NCI-H1417 treated with DMSO at 0.1 percent for 48 hours (cell line): ENCODE measurements at regions not wholly inside any gene's neighbourhood (a gene's known extent, or its start where the extent isn't known, plus 50 kb on each side); places are given as distances from the start of the nearest gene placed in this dataset.

Source experiments
- DNase-seq: peaks from one replicate; lab custom pipeline; 2025; lab: John Stamatoyannopoulos, UW

DNA sequence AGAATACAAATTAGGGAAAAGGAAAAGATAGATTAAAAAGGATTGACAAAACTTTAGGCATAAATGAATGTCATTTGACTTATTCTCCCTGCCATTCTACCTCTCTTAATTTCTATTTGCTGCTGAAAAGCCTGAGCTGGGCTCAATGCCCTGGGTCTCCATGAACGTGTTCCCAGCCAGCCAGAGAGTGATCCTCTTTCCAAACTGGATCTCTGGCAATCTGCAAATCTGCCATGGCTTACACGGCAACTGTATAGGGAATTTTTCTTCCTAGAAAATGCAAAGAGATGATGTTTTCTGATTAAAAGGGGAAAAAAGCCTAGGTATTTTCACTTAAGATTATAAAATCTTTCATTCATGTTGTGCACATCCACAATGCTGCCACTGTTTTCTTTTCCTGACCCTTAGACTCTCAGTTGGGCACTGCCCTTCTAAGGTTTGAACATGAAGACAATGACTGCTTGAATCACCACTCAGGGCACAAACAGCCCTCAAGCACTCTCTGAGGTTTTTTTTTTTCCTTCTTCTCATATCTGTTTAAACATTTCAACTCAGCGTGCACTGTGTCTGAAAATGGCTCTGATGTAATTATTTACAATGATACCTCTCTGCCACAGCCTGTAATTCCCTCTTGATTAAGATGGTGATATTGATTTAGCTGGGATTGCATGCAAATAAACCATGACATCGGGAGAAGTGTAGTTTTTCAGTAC, 60.3 kb downstream of the DACT1 start:
- DNase-seq: peak; percentile 65

DNA sequence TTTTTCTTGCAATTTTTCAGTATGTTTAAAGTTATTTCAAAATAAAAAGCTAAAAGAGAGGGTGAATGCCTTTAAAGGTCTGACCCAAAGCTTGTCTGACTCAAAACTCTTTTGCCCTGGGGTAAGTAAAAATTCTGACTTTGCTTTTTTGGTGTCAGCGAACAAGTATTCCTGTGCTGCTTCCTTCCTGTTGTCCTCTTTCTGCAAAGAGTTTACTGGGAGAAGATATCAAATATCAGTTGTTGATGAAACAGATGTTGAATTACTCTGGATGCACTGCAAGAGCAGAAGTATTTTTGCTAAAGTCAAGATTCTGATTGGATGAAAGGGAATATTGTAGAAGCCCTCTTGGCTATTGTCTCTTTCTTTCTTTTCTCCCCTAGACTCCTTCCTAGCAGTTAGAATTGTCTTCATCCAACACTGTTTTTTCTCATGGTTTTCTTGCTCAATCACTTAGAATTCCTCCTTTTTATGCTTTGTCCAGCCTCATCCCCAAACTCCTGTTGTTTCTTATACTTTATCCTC, 62.0 kb downstream of the DACT1 start:
- DNase-seq: no peak

DNA sequence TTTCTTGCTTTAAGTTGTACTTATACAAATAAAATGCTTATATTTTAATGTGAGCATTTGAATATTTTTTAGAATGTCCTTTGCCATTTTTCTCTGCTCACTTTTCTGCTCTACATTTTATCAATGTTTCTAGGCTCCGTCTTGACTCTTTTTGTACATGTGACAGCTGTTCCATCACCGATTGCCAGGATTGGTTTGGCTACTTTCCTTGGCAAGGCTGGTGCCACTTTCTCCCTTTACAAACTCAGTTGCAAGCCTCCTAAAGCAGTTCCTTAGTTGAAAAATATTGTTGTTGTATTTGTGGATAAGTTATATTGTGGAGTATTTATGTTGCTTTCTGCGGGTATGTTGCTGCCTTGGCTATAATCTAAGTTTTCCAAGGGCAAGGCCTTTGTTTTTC, 63.4 kb downstream of the DACT1 start:
- no peak for DNase-seq

DNA sequence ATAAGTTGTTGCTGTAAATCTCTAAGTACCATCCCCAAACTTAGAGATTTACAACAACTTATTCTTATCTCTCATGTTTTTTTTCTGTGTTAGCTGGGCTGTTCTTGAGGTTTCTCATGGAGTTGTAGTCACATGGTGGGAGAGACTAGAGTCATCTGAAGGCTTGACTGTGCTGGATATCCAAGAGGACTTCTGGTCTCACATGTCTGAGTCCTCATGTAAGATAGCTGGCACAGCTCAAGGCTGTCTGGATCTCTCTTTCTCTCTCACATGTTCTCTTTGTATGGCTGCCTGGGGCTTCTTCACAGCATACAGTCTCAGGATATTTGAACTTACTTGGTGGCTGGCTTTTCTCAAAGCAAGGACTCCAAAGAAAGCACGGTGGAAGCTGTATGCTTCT, 63.8 kb downstream of the DACT1 start:
- no peak for DNase-seq

DNA sequence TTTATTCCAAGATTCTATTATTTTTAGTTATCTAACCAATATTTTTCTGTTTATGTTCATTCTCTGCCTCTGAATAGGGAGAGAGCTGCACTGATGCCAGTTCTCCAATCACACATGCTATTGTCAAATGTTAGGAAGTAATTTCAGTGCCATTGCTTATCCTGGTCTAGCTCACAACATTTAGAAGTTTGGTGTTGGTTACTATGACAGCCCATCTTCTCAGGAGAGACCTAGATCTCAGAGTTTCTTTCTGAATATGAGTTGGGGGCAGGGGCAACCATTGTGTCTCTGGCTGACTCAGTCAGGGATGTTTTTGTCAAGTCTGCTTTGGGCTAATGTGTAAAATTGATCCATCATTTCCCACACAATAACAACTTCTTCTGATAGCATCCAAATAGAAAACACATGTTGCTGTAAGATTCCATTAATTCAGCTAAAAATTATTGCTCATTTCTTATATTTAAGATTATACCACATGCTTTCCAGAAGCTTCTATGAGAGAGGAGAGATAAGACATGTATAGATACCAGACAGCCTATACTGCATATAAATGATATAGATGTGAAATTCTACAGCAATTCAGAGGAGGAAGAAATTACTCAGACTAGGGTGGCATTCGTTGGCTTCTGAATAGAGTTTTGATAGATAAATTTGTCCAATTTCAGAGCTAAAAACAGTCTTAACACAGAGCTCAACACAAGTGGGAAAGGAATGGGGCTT, 64.8 kb downstream of the DACT1 start:
- no peak for DNase-seq

DNA sequence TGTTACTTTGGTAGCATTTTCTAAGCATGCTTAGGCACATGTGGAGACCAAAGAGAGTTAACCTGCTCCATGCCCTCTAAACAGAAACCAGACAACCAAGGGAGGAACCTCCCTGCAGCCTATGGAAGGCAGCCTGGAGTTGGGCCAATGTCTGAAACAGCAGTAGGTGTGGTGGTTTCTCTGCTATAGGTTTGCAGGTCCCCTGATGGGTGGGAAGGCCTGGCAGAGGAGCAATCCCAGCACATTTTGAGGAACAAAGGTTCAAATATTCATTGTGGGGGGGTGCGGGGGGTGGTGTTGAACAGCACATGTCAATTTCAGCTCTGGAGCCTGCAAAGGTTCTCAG, 65.4 kb downstream of the DACT1 start:
- no peak for DNase-seq

DNA sequence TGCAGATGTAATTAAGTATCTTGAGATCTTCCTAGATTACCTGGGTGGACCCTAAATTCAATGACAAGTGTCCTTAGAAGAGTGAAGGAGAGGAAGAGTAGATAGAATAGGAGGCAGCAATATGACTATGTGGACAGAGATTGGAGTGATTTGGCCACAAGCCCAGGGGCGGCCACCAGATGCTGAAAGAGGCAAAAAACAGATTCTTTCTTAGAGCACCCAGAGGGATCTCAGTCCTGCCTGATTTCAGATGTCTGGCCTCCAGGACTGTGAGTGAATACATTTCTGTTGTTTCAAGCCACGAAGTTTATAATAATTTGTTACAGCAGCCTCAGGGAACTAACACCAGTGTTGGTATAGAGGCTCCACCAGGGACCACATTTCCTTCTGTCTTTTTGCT, 67.3 kb downstream of the DACT1 start:
- DNase-seq: no peak

DNA sequence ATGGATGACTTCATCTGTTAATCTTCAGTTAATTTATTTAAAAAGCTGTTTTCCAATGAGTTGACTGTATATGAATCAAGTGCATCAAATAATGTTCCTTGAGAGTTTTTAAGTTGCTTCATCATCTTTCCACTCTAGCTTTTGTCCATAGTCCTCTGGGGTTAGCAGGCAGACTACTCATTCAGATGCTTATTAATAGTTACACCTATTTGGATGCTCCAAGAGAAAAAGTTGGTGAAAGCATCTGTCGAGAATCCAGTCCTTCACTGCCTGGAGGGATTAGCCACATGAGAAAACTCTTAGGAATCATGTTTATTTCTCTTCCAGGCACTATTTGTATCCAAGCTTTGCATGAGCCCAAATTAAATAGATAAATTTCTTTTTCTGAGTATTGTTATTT, 70.2 kb downstream of the DACT1 start:
- no peak for DNase-seq

DNA sequence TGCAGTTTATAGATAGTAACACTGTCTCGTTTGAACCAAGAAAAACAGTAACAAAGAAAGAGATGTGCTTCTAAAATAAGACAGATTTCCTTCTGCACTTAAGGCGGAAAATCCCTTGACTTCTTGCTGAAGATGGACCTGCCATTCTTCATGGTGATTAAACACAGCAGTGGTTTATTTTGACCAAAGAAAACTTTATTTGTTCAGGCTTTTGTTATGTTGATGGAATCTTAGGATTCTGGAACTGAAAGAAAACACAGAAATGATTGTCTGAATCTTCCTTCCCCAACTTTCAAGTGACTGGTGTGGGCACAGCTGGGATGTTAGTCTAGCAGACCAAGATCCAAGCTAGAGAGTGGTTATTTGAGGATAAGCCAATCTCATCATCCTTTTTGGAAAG, 72.2 kb downstream of the DACT1 start:
- no peak for DNase-seq

DNA sequence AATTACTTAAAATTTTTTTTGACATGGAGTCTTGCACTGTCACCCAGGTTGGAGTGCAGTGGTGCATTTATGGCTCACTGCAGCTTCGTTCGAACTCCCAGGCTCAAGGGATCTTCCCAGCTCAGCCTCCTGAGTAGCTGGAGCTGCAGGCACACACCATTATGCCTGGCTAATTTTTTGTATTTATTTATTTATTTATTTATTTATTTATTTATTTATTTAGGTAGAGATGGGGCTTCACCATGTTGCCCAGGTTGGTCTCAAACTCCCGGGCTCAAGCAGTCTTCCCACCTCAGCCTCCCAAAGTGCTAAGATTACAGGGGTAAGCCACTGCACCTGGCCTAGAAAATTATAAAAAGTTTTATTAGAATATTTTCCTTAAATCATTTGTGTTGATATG, 73.6 kb downstream of the DACT1 start:
- DNase-seq: no peak

DNA sequence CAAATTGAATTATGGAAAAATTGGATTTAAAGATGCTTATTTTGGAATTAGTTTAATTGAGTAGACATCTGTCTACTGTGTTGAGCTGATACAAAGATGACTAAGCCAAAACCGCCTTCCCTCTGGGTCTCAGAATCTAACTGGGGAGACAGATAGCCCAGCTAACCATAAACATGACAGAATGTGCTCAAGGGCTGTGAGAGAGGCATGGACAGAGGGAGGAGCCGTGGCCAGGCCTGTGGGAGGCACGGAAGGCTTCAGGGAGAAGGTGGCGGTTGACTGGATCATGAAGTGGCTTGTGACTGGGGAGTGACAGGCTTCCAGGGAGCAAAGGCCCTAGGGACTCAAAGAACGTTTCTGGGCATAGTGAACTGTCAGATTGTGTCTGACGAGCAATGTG, 74.6 kb downstream of the DACT1 start:
- no peak for DNase-seq

DNA sequence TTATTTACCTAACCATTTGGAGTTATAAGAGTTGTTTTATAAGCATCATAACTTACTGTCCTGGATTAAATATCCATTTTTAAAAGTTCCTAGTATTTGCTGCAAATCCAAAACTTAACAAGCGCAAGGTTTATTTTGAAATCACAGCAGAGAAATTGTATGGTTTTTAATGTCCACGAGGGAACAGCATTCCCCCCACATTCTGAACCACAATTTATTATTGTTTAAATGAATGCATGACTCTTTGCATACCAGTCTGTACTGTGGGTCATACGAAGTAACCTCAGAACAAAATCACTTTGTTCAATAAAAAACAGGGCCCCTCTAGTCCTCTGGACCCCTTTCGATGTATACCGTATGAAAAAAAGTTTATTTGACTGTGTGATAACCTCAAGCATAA, 75.9 kb downstream of the DACT1 start:
- DNase-seq: no peak

DNA sequence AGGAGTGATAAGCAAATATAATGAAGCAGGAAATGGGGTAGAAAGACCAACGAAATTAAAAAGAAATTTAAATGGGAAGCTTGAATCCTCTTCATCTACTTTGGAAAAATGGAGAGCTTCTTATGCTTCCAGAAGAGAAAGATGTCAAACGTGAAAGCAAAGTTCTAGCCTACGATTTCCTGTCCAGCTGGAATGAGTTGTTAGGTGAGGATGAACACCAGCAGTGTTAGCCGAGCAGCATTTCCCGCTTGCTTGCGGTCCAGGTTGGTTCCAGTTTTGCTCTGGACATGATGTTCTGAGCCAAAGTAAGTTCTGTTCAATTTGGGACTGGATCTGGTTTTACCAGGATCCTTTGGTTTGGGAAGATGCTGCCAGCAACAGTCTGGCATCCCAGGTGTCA, 78.9 kb downstream of the DACT1 start:
- DNase-seq: no peak

DNA sequence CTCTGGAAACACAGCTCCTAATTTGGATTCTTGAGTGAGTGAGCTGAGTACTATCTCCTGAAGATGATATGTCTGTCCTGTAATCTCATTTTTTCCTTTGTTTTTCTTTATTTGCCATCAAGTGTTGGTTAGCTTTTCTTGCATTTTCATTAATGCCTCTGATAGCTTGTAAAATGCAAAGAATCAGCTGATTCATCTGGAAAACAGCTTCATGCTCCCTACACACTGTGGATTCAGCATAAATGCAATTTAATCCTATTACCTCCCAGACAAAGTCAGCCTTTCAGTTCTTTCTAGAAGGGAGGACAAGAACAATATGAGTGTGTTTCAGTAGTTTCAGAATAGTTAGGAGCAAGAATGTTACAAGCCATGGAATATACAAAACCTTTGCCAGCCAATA, 79.4 kb downstream of the DACT1 start:
- DNase-seq: no peak

DNA sequence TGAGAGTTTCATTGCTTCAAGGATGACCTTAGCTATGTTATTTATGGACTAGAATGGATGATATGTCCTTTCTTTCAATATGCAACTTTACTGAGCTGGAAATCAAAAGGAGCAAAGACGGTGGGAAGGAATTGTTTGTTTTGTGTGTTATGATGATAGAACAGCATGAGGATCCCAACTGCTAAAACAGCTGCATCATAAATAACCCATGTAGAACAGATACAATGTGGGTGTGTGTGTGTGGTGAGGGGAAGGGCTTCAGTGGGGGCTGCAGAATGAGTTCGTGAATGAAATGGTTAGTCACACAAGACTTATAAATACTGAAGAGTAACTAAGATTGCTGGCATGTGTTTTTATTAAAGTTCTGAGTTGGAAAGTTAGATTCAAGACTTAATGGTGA, 80.1 kb downstream of the DACT1 start:
- DNase-seq: no peak

DNA sequence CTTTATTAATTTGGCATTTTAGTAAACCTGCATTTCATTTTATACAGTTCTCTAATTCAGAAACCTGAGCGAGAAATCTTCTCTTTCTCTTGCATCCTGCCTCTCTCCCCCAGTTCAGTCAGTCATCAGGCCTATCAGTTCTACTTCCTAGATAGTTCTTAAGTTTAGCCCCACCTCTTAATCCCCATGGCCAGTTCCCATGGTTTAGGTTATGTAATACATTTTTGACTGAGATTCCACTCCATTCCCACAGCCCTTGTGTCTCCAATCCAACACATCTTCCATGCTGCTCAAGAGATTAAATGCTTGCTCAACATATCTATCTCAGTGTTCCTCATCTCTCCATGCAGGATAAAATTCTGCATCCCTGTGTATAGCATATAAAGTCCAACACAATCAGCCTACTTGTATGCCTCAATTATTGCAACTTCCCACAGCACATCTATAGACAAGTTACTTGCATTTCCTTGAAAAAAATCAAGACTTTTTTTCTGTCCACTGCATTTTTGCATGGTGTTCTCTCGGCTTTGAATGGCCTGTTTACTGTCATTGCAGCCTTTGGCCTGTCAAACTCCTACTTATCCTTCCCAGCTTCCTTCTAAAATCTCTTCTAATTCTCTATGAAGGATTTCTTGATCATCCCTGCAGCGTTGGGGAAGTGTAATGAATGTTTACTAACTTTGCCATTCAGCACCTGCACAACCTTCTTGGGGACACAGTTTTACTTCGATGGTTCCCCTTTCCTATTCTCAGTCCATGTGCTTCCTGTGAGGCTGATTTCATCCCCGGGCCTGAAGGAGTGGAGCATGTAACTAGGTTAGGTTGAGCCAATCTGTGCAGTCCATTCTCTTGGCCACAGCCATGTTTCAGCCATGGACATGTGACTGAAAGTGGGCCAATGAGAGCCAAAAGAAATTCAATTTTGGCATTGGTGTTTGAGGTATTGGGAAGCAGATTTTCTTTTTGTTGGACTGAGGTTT, 80.8 kb downstream of the DACT1 start:
- no peak for DNase-seq

DNA sequence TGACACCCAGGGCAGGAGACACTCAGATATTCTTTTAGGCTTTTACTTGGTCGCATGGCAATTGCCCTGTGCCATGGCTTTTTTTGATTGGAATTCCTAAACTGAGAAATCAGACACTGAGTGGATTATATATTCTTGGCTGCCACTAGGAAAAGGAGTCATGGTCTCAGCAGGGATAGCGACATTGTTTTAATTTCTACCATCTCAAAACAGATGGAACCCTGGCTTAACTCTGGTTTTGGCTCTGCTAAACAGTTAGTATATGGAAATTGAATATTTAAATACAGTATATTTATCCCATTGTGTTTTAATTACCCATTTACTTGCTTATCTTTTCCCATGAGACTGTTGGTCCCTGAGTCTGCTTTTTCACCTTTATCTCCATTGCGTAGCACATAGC, 84.0 kb downstream of the DACT1 start:
- no peak for DNase-seq

DNA sequence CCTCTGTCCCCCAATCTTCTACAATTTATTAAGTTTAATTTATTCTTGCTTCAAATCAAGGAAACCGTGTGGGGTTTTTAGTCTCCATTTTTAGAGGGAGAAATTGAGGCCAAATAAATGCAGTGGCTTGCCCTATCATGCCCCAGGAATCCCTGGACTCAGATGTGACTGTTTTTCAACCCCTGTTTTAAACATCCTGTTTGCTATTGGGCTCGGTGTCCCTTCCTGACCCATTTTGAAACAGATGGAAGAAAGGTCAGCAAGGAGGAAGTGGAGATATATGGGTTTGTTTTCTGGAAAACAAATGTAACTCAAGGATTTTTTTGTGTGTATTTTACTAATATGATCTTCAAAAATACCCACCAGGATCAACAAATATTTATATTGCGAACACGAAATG, 84.7 kb downstream of the DACT1 start:
- no peak for DNase-seq

DNA sequence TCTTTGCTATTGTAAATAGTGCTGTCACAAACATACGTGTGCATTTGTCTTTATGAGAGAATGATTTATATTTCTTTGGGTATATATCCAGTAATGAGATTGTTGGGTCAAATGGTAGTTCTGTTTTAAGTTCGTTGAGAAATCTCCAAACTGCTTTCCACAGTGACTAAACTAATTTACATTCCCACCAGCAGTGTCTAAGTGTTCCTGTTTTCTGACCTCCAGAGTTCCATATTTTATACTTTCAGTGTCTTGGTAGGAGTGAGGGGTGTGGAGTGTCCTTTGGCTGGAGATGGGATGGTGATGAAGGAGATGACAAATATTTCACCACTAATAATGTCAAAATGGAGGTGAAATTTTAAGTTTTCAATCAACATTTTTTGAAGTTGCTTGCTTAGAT, 86.4 kb downstream of the DACT1 start:
- DNase-seq: no peak

DNA sequence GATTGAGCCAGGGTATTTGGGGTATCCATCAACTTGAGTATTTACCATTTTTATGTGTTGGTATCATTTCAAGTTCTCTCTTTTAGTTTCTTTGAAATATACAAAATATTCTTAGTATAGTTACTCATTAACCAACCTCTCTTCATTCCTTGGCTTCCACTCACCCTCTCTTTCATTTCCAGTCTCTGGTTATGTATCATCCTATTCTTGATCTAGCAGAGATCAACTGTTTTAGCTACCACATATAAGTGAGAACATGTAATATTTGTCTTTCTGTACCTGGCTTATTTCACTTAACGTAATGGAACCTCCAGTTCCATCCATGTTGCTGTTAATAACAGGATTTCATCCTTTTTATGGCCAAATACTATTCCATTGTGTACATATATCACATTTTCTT, 86.9 kb downstream of the DACT1 start:
- no peak for DNase-seq

DNA sequence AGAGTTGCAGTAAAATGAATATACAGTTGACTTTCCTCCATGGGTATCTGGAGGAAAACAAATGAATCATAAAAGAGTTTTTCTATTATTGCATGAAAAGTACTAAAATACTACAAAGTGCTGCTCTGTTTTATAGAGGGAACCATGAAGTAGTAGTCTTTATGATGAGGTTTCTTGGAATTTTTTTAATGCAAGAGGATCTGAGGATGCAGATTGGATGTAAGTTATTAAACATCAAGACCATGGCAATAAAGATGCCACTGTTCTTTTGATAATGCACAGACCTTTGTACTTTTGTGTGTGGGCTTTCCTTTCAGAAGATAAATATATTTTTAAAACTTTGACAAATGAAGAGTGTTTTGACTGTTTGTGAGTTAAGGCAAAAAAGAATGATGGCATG, 87.5 kb downstream of the DACT1 start:
- no peak for DNase-seq

DNA sequence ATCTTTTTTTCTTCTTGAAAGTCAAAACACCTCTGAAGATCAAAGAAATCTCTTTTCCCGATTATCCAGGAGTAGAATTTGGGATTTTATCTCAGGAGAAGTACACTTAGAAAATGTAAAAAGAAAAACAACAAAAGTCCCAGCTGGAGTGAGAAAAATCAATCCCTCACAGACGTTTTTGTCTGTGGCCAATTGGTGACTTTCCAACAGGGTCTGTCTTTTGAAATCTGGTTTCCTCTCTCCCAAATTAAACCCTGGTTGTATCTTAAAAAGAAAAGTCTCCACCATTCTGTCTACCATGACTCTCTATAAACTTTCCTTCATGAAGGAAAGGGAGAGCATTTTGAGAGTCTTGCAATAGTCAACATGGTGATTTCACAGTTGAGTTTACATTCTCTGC, 88.1 kb downstream of the DACT1 start:
- no peak for DNase-seq
